ENCODE measurements at regions not wholly inside any gene's neighbourhood (a gene's known extent, or its start where the extent isn't known, plus 50 kb on each side); places are given as distances from the start of the nearest gene placed in this dataset.

DNA sequence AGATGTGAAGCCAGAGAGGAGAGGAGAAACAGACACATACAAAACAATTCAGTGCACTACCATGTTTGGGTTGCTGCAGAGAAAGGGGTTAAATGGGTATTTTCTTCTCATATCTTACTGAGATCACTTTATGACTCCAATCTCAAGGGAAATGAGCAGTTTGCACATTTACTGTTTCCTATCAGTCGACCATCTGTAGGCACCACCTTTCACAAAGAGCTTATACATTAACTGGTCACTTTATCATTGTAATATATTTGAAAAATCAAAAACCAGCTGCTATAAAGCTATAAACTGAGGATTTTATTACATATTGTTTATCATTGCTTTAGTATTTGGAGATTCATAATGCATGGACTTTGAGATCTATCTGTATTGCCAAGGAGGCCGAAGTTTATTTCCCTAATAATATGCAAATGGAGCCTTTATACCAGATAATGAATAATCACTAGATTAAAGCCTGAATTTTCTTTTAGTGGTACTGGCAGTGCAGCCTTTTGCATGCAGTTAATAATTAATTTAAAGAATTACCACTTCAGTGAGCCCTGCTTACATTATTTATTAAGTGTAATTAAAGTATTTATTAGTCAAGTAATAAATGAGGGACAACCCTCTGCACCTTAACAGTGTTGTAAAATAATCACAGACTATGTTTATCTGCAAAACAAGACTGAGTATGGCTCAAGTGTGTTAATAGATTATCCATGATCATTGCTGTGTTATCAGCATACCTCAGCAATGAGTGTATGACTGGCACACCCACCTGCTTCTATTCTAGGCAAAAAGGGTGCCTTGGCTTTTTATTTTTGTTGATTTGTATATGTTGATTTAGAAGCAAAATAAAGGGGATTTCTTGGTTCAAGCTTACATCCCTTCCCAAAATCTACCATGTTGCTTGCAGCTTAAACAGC lies 167.7 kb upstream of the SLC14A2 start:
- TF ChIP-seq CTCF (IDR thresholded peaks at IDR 0.05; ENCODE audit: extremely low read depth in 1 of 2, insufficient read depth in 1 of 2, low read depth in 1 of 2, low read length in 2 of 2): no peak
- TF ChIP-seq MYC (IDR thresholded peaks at IDR 0.05; ENCODE audit: low read depth, low read length): no peak
- TF ChIP-seq MAX (IDR thresholded peaks at IDR 0.05; ENCODE audit: insufficient read depth, insufficient read length): no peak
- no peak for TF ChIP-seq POLR2A (IDR thresholded peaks at IDR 0.05; ENCODE audit: low read depth, low read length)
- TF ChIP-seq JUN (IDR thresholded peaks at IDR 0.05; ENCODE audit: borderline replicate concordance, insufficient read depth, insufficient read length, low read depth): no peak
- TF ChIP-seq EZH2 (IDR thresholded peaks at IDR 0.05; ENCODE audit: borderline replicate concordance, low read depth, low read length, severe bottlenecking): no peak

Data from endothelial cell of umbilical vein (primary cell).